Nephron (organoid): ENCODE measurements at regions not wholly inside any gene's neighbourhood (a gene's known extent, or its start where the extent isn't known, plus 50 kb on each side); places are given as distances from the start of the nearest gene placed in this dataset.

Source experiments
- H3K27ac Mint-ChIP-seq, 3 experiments: 2 replicates each; pipeline ENCODE4 v1.8.0; 2020; ENCODE audit warnings: mixed read lengths in 3 of 3, mild to moderate bottlenecking in 2 of 3, moderate library complexity in 1 of 3
- H3K27me3 Mint-ChIP-seq: 2 replicates; pipeline ENCODE4 v1.8.0; 2021; ENCODE audit warnings: low read depth, mild to moderate bottlenecking, moderate library complexity, mixed read lengths
- H3K36me3 Mint-ChIP-seq: 2 replicates; pipeline ENCODE4 v1.8.0; 2020; ENCODE audit warnings: low read depth, mixed read lengths
- H3K4me1 Mint-ChIP-seq: 2 replicates; pipeline ENCODE4 v1.8.0; 2020; ENCODE audit warnings: mixed read lengths
- H3K4me3 Mint-ChIP-seq, 3 experiments: 2 replicates each; pipeline ENCODE4 v1.8.0; 2020; ENCODE audit warnings: mild to moderate bottlenecking in 3 of 3, mixed read lengths in 3 of 3, moderate library complexity in 2 of 3
- H3K9me3 Mint-ChIP-seq: 2 replicates; pipeline ENCODE4 v1.8.0; 2020; ENCODE audit warnings: mixed read lengths
- TF ChIP-seq, protein P1 (sequence below), 3 experiments: fragments of 200-600 bp; sonication (generic); IDR thresholded peaks; one replicate each; pipeline ENCODE4 v1.5.0; 2021; ENCODE audit warnings: antibody characterized with exemption in 3 of 3; ENCODE audit not compliant: unreplicated experiment in 3 of 3

DNA sequence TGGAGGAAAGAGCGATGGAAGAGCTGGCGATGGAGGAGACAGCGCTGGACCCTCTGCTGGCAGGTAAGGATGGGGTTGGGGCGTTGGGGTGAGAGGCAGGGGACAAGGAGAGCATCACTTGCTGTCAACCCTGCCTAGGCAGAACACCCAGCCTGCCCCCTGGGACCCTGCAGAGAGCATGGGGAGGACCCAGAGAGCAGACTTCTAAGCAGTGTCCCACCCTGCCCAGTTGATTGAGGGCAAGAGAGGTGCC, 111.6 kb upstream of the ANO1 start:
- H3K27me3 Mint-ChIP-seq = peaks cover 25% of the 10 kb centered on the region
- H3K27ac Mint-ChIP-seq = no peak overlapping the region
- no peak overlapping the region for H3K4me3 Mint-ChIP-seq
- H3K4me1 Mint-ChIP-seq = peaks cover 22% of the 10 kb centered on the region
- TF ChIP-seq, protein P1, sequence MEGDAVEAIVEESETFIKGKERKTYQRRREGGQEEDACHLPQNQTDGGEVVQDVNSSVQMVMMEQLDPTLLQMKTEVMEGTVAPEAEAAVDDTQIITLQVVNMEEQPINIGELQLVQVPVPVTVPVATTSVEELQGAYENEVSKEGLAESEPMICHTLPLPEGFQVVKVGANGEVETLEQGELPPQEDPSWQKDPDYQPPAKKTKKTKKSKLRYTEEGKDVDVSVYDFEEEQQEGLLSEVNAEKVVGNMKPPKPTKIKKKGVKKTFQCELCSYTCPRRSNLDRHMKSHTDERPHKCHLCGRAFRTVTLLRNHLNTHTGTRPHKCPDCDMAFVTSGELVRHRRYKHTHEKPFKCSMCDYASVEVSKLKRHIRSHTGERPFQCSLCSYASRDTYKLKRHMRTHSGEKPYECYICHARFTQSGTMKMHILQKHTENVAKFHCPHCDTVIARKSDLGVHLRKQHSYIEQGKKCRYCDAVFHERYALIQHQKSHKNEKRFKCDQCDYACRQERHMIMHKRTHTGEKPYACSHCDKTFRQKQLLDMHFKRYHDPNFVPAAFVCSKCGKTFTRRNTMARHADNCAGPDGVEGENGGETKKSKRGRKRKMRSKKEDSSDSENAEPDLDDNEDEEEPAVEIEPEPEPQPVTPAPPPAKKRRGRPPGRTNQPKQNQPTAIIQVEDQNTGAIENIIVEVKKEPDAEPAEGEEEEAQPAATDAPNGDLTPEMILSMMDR (IDR thresholded peaks at IDR 0.05; ENCODE audit: unreplicated experiment in 3 of 3) = no peak
- no peaks in the 10 kb centered on the region for H3K36me3 Mint-ChIP-seq
- no peaks in the 10 kb centered on the region for H3K9me3 Mint-ChIP-seq

- Mint-ChIP-seq H3K27me3 (peaks cover 25% of the 10 kb centered on the region), H3K27ac (no peak overlapping the region), H3K9me3 (no peaks in the 10 kb centered on the region), H3K4me1 (peaks cover 22% of the 10 kb centered on the region), H3K4me3 (no peak overlapping the region), H3K36me3 (no peaks in the 10 kb centered on the region)
- TF ChIP-seq, protein P1 (IDR thresholded peaks at IDR 0.05; ENCODE audit: unreplicated experiment in 3 of 3) = no peak
Observed at GRCh38 chr11:69966910-69967483, 111.1 kb upstream of the ANO1 start.

GRCh38 chr11:69967484-69967883, 110.6 kb upstream of the ANO1 start:
- Mint-ChIP-seq H3K36me3 (no peaks in the 10 kb centered on the region), H3K4me3 (no peak overlapping the region), H3K27me3 (peaks cover 25% of the 10 kb centered on the region), H3K9me3 (no peaks in the 10 kb centered on the region), H3K4me1 (peaks cover 22% of the 10 kb centered on the region), H3K27ac (peak overlapping the region in 1 of 3 experiments; percentile 31)
- TF ChIP-seq, protein P1 (IDR thresholded peaks at IDR 0.05; ENCODE audit: unreplicated experiment in 3 of 3) = no peak

DNA sequence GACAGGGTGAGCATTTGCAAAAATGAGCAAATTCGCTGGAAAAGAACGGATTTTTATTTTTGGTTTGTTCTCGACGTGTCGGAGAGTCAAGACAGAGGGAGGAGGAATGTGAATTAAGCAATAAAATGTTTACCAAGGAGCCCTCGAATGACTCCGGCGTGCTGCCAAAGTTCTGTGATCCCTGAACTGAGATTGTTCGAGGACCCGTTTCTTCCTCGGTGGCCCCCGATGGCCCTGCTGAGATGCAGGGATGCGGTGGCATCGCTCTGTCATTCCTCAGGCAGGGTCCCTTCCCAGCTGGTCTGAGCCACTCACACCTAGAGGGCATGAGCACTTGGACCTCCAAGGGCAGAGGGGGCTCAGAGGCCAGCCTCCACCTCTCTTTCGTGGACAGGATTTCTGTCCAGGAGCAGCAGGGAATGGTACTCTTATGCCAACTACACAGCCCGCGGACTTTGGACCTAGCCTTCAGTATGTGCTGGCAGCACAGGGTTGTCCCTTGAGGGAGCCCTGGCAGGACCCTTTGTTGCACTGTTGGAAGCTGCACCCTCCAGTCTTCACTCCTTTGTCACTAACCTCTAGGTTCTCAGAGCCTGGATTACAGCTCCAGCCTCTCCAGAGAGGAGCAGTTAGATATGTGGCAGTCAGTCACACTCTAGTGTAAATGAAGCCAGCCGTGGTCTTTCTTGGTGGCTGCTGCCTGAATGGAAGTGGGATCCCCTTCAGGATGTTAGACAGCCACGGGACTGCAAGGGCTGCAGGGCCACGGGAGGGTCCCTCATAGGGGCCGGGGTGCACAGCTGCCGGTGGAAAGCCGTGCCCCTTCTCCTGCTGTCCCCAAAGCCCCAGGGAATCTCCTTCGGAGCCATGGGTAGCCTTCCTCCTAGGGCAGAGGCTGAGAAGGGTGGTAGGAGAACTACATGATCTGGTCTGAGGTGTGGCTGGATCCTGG, 109.4 kb upstream of the ANO1 start:
- peaks cover 13% of the 10 kb centered on the region for H3K4me1 Mint-ChIP-seq
- TF ChIP-seq, protein P1 (IDR thresholded peaks at IDR 0.05; ENCODE audit: unreplicated experiment in 3 of 3) = no peak
- H3K4me3 Mint-ChIP-seq = no peak overlapping the region
- H3K9me3 Mint-ChIP-seq = no peaks in the 10 kb centered on the region
- peaks cover 28% of the 10 kb centered on the region for H3K27me3 Mint-ChIP-seq
- peak overlapping the region in 2 of 3 experiments; percentile 28 to 74 for H3K27ac Mint-ChIP-seq
- H3K36me3 Mint-ChIP-seq = no peaks in the 10 kb centered on the region

DNA sequence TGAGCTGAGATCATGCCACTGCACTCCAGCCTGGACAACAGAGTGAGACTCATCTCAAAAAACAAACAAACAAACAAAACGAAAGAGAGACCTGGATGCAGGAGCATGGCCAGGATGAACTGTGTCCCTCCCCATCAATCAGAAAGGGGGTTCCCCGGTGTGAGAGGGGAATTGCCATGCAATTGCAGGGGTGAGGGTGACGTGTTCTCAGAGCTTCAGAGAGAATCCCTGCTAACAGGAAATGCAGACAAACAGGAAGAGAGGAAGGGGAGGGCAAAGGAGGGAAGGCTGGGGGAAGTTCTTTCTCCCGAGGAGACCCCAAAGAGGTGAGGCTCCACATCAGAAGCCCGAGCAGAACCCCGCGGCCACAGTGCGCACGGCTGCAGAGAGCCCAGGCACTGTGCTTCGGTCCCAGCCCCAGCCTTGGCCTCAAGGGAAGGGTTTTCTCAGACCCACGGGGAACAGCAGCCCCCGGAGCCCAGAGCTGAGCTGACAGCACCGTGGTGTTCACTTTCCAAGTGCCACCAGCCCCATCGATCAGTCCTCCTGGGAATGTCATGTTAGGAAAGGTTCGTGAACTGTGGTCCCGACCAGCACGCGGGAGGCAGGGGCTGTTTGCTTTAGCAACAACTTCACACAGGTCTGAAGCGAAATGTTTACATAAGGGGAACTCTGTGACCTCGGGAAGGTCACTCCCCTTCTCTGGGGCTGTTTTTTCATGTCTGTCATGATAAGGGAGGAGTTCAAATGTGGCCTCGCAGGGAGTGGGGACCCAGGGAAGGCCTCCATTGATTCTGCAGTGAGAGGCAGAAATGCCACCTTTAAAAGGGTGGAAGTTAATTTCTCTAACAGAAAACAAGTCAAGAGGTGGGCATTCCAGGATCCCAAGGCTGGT, 108.0 kb upstream of the ANO1 start:
- H3K27me3 Mint-ChIP-seq = peaks cover 17% of the 10 kb centered on the region
- H3K9me3 Mint-ChIP-seq = no peaks in the 10 kb centered on the region
- H3K4me1 Mint-ChIP-seq = peaks cover 4% of the 10 kb centered on the region
- no peaks in the 10 kb centered on the region for H3K36me3 Mint-ChIP-seq
- peak overlapping the region in 1 of 3 experiments; percentile 34 for H3K4me3 Mint-ChIP-seq
- H3K27ac Mint-ChIP-seq = peak overlapping the region in 2 of 3 experiments; percentile 67 to 74
- TF ChIP-seq, protein P1 (IDR thresholded peaks at IDR 0.05; ENCODE audit: unreplicated experiment in 3 of 3) = no peak
